ENCODE measurements at regions not wholly inside any gene's neighbourhood (a gene's known extent, or its start where the extent isn't known, plus 50 kb on each side); places are given as distances from the start of the nearest gene placed in this dataset.

DNA sequence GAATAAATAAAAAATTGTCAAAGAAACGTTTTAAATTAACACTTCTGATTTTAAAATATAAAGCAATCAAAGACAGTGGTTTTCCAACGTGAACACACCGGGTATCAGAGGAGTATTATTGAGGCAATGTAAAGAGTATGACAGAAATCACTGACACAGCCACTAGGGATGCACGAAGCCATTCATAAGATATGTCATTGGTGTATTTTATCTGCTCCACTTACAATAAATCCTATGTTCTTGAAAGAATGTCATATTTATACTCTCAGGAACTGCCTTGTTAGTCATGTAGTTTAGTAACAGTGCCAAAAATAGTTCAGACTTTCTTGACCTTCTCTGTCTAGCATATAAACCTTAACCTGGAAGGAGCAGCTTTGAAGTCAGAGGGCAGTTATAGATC is 835.0 kb upstream of the NCAM2 start:
- no peak overlapping the region for H3K4me3 ChIP-seq
- H3K27me3 ChIP-seq (replicated peaks in 1 of 7): no peaks in the 10 kb centered on the region
- TF ChIP-seq POLR2A (IDR thresholded peaks at IDR 0.05) (no peak), POLR2AphosphoS5 (IDR thresholded peaks at IDR 0.05) (no peak)
- TF ChIP-seq, protein P1, sequence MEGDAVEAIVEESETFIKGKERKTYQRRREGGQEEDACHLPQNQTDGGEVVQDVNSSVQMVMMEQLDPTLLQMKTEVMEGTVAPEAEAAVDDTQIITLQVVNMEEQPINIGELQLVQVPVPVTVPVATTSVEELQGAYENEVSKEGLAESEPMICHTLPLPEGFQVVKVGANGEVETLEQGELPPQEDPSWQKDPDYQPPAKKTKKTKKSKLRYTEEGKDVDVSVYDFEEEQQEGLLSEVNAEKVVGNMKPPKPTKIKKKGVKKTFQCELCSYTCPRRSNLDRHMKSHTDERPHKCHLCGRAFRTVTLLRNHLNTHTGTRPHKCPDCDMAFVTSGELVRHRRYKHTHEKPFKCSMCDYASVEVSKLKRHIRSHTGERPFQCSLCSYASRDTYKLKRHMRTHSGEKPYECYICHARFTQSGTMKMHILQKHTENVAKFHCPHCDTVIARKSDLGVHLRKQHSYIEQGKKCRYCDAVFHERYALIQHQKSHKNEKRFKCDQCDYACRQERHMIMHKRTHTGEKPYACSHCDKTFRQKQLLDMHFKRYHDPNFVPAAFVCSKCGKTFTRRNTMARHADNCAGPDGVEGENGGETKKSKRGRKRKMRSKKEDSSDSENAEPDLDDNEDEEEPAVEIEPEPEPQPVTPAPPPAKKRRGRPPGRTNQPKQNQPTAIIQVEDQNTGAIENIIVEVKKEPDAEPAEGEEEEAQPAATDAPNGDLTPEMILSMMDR (IDR thresholded peaks at IDR 0.05 in 8 of 11, conservative IDR thresholded peaks at IDR 0.05 in 3 of 11): no peak
- peaks cover 0 to 10% (median 2%) of the 10 kb centered on the region in 8 donors for H3K9me3 ChIP-seq
- no peak for DNase-seq
- H3K36me3 ChIP-seq: no peaks in the 10 kb centered on the region
- intact Hi-C loops (cut with DNase I; ENCODE audit: low total_unique reads): no loop called here
- WGBS, 5 donors: 64 to 76% (median 67%) methylated on average over 4 of the region's 4 CpGs
- no peak overlapping the region for H3K27ac ChIP-seq
- no peaks in the 10 kb centered on the region for H3K4me1 ChIP-seq

DNA sequence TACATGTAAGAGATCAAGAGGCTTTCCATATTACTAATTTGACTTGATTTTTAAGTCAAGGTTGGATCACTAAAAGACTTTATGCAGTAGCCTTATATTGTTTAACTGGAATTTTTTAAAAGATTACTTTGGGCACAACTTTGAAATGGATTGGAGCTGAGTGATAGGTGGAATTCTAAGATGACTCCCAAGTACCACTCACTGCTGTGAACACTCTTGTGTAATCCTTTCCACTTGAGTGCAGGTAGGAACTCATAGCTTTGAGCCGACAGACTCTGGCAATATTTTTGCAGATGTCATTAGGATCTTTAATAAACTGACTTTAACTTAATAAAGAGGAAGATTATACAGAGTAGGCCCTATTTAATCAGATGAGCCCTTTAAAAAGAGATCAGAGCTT is 831.1 kb upstream of the NCAM2 start:
- H3K9me3 ChIP-seq: no peaks in the 10 kb centered on the region
- DNase-seq: no peak
- TF ChIP-seq POLR2A (IDR thresholded peaks at IDR 0.05) (no peak), POLR2AphosphoS5 (IDR thresholded peaks at IDR 0.05) (no peak)
- no peak overlapping the region for H3K4me3 ChIP-seq
- intact Hi-C loops (cut with DNase I; ENCODE audit: low total_unique reads): no loop called here
- WGBS, 5 donors: 77 to 98% (median 89%) methylated on average over 1 of the region's 1 CpG
- H3K27me3 ChIP-seq (replicated peaks in 1 of 7): no peaks in the 10 kb centered on the region
- H3K36me3 ChIP-seq: no peaks in the 10 kb centered on the region
- no peak overlapping the region for H3K27ac ChIP-seq
- H3K4me1 ChIP-seq: no peaks in the 10 kb centered on the region

DNA sequence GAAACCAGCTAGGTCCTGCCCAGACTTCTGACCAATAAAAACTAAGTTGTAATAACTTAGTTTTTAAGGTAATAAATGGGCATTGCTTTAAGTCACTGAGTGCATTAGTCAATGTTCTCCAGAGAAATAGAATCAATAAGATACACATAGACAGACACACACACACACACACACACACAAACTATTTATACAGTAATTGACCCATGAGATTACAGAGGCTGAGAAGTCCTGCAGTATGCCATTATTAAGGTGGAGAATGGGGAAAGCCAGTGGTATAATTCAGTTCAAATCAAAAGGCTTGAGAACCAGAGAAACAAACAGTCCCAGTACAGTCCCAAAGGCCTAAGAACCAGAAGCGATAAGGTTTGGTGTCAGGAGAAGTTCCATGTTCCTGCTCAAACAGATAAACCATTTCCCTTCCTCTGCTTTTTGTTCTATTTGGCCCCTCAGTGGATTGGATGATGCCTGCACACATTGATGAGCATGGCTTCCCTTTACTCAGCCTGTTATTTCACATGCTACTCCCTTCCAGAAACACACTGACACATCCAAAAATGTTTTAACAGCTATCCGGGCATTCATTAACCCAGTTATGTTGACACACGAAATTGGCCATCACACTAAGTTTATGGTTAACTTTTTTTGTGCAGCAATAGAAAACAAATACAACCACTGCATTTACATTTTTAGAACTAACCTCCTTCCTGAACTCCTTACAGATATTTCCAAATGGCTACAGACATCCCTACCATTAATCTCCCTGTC is 828.2 kb upstream of the NCAM2 start:
- H3K27me3 ChIP-seq (replicated peaks in 1 of 7): no peaks in the 10 kb centered on the region
- TF ChIP-seq POLR2AphosphoS5 (IDR thresholded peaks at IDR 0.05): no peak
- TF ChIP-seq, protein P1 (IDR thresholded peaks at IDR 0.05 in 8 of 11, conservative IDR thresholded peaks at IDR 0.05 in 3 of 11): no peak
- H3K27ac ChIP-seq: no peak overlapping the region
- 79 to 91% (median 87%) methylated on average over 3 of the region's 3 CpGs for WGBS, 5 donors
- intact Hi-C loops (cut with DNase I; ENCODE audit: low total_unique reads): no loop called here
- no peaks in the 10 kb centered on the region for H3K36me3 ChIP-seq
- no peak overlapping the region for H3K4me3 ChIP-seq
- no peaks in the 10 kb centered on the region for H3K4me1 ChIP-seq
- DNase-seq: no peak
- H3K9me3 ChIP-seq: peaks cover 0 to 7% (median 0%) of the 10 kb centered on the region in 8 donors

GRCh38 chr21:20186186-20186585 is 812.0 kb upstream of the NCAM2 start:
- DNase-seq: no peak
- Histone ChIP-seq H3K27ac (no peak overlapping the region), H3K36me3 (no peaks in the 10 kb centered on the region), H3K27me3 (replicated peaks in 1 of 7) (no peaks in the 10 kb centered on the region), H3K4me1 (no peaks in the 10 kb centered on the region), H3K4me3 (no peak overlapping the region), H3K9me3 (peaks cover 0 to 28% (median 17%) of the 10 kb centered on the region in 8 donors)
- TF ChIP-seq POLR2AphosphoS5 (IDR thresholded peaks at IDR 0.05) (no peak), POLR2A (IDR thresholded peaks at IDR 0.05) (no peak)
- TF ChIP-seq, protein P1 (IDR thresholded peaks at IDR 0.05 in 8 of 11, conservative IDR thresholded peaks at IDR 0.05 in 3 of 11): no peak
- WGBS, 5 donors: 37 to 53% (median 44%) methylated on average over 3 of the region's 3 CpGs
- intact Hi-C loops (cut with DNase I; ENCODE audit: low total_unique reads): no loop called here
